Naive thymus-derived CD4-positive, alpha-beta T cell (primary cell): ENCODE measurements at regions not wholly inside any gene's neighbourhood (a gene's known extent, or its start where the extent isn't known, plus 50 kb on each side); places are given as distances from the start of the nearest gene placed in this dataset.

Experiments used
- ATAC-seq: fragments of 150-1000 bp; cut with Tn5 transposase; 2 replicates; pipeline ENCODE4 v1.10.0; 2021; ENCODE audit warnings: mild to moderate bottlenecking, moderate library complexity
- CTCF ChIA-PET: fragments of 350-600 bp; sonication (Branson Sonifier 250); formaldehyde crosslinking; loops from one replicate; lab custom pipeline; 2021; ENCODE audit warnings: antibody characterized with exemption; lab: Charles Lee
- POLR2A ChIA-PET: fragments of 350-600 bp; sonication (Branson Sonifier 250); formaldehyde crosslinking; loops from one replicate; lab custom pipeline; 2021; ENCODE audit warnings: antibody characterized with exemption, inconsistent platforms; lab: Charles Lee
- DNase-seq, 9 donors: peaks; one replicate each; pipeline versions ENCODE4 v3.0.0 to v3.0.0-alpha.2; 2020 to 2022; ENCODE audit warnings: mixed read lengths in 1 of 9
- H3K27ac ChIP-seq: one replicate; pipeline ENCODE4 v1.7.0; 2013; ENCODE audit warnings: mild to moderate bottlenecking, low read depth, low read length, moderate library complexity
- H3K27me3 ChIP-seq, 2 donors: one replicate each; pipeline ENCODE4 v1.7.0; 2013; ENCODE audit warnings: low read length in 2 of 2, mild to moderate bottlenecking in 2 of 2, moderate library complexity in 2 of 2; ENCODE audit not compliant: control insufficient read depth in 2 of 2, insufficient read depth in 2 of 2
- H3K36me3 ChIP-seq, 3 experiments: 1 replicate in 2 of 3; 2 replicates in 1 of 3; pipeline ENCODE4 v1.7.0; 2013; ENCODE audit warnings: low read length in 3 of 3, mild to moderate bottlenecking in 3 of 3, moderate library complexity in 1 of 3; ENCODE audit not compliant: insufficient read depth in 3 of 3, control insufficient read depth in 2 of 3
- H3K4me1 ChIP-seq, 2 donors: one replicate each; pipeline ENCODE4 v1.7.0; 2013; ENCODE audit warnings: low read length in 2 of 2, mild to moderate bottlenecking in 2 of 2, moderate library complexity in 1 of 2; ENCODE audit not compliant: control insufficient read depth in 2 of 2, insufficient read depth in 2 of 2
- H3K4me3 ChIP-seq: 2 replicates; pipeline ENCODE4 v1.7.0; 2013; ENCODE audit warnings: mild to moderate bottlenecking, low read length
- H3K9me3 ChIP-seq, 3 experiments: 1 replicate in 2 of 3; 2 replicates in 1 of 3; pipeline ENCODE4 v1.7.0; 2013; ENCODE audit warnings: low read length in 3 of 3; ENCODE audit not compliant: control insufficient read depth in 2 of 3
- H3K27ac Mint-ChIP-seq, 9 donors: one replicate each; pipeline ENCODE4 v1.8.0; 2020 to 2022; ENCODE audit warnings: mixed read lengths in 9 of 9, mild to moderate bottlenecking in 8 of 9, moderate library complexity in 5 of 9, inconsistent platforms in 2 of 9
- H3K27me3 Mint-ChIP-seq, 5 donors: one replicate each; pipeline ENCODE4 v1.8.0; 2021 to 2022; ENCODE audit warnings: mixed read lengths in 5 of 5, mild to moderate bottlenecking in 1 of 5
- H3K36me3 Mint-ChIP-seq, 5 donors: one replicate each; pipeline ENCODE4 v1.8.0; 2020 to 2022; ENCODE audit warnings: mixed read lengths in 5 of 5, mild to moderate bottlenecking in 3 of 5, inconsistent platforms in 1 of 5
- H3K4me1 Mint-ChIP-seq, 7 donors: one replicate each; pipeline ENCODE4 v1.8.0; 2020 to 2022; ENCODE audit warnings: mixed read lengths in 7 of 7, mild to moderate bottlenecking in 3 of 7, inconsistent platforms in 1 of 7
- H3K4me3 Mint-ChIP-seq, 10 donors: one replicate each; pipeline ENCODE4 v1.8.0; 2020 to 2022; ENCODE audit warnings: mild to moderate bottlenecking in 10 of 10, mixed read lengths in 10 of 10, moderate library complexity in 6 of 10, inconsistent platforms in 2 of 10
- H3K9me3 Mint-ChIP-seq, 11 donors: one replicate each; pipeline ENCODE4 v1.8.0; 2020 to 2022; ENCODE audit warnings: mixed read lengths in 11 of 11, mild to moderate bottlenecking in 4 of 11, inconsistent platforms in 1 of 11, moderate library complexity in 1 of 11
- intact Hi-C, 2 donors: fragments of 100-400 bp; cut with micrococcal nuclease; formaldehyde crosslinking; loops; one replicate each; pipeline ENCODE4 v1.15.1; 2023

DNA sequence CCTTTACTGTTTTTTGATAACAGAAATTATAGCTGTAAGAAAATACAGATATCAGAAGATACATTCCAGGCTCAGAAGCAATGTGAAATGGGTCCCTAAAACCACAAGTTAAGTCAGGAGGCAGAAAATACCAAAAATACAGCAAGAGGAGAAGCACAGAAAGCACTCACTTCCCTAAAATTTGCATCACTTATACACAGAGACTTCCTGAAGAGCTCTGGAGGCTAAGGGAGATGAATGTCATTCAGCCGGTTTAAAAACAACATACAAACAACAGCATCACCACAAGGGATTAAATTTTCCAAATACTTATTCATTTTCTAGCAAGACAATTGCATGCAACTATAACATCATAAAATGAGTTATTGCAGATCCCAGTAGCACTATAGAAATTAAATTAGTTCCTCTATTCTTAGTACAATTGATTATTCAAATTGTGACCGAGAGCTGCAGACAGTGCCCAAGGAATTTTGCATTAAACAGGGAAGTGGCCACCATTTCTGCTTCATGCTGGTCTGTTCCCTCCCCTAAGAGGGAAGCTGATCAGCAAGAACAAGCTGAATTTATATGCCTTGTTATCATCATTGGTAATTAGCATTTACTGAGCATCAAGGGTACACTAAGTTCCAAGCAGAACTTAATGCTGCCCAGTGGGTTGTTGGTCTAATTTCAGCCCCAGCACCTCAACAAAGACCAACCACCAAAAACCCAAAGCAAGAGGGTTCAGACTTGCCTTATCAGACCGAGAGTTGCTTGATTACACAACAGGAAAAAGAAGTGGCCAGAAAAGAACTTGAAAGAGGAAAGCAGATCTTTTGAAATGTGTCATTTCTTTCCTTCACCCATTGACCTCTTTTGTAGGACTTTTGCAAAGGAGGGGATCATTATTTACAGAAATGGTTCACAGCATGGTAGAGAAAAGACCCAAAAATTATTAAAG, 140.7 kb downstream of the KCTD12 start:
- Histone ChIP-seq H3K9me3 (no peaks in the 10 kb centered on the region), H3K27me3 (no peaks in the 10 kb centered on the region), H3K4me3 (no peak overlapping the region), H3K36me3 (no peaks in the 10 kb centered on the region), H3K27ac (no peak overlapping the region), H3K4me1 (no peaks in the 10 kb centered on the region)
- no peak overlapping the region for H3K27ac Mint-ChIP-seq
- intact Hi-C loops = no loop called here
- peaks cover 0 to 18% (median 4%) of the 10 kb centered on the region in 11 donors for H3K9me3 Mint-ChIP-seq
- H3K4me1 Mint-ChIP-seq = peaks cover 0 to 1% (median 0%) of the 10 kb centered on the region in 7 donors
- ChIA-PET POLR2A (no interaction called here), CTCF (interaction anchor here (0.7 kb wide), 1 partner anchor 226 kb away, joined by 6 read pairs; no protein-coding TSS in a partner anchor)
- no peak overlapping the region for H3K4me3 Mint-ChIP-seq
- H3K27me3 Mint-ChIP-seq = peaks cover 0 to 21% (median 12%) of the 10 kb centered on the region in 5 donors
- peaks cover 0 to 9% (median 0%) of the 10 kb centered on the region in 5 donors for H3K36me3 Mint-ChIP-seq
- DNase-seq = no peak
- peak; percentile 63 for ATAC-seq

- Mint-ChIP-seq H3K4me3 (no peak overlapping the region), H3K4me1 (peaks cover 0 to 4% (median 0%) of the 10 kb centered on the region in 7 donors), H3K27me3 (peaks cover 0 to 21% (median 13%) of the 10 kb centered on the region in 5 donors), H3K27ac (no peak overlapping the region), H3K9me3 (peaks cover 0 to 18% (median 4%) of the 10 kb centered on the region in 11 donors), H3K36me3 (peaks cover 0 to 9% (median 0%) of the 10 kb centered on the region in 5 donors)
- DNase-seq (no peak), ATAC-seq (no peak)
- Histone ChIP-seq H3K4me3 (no peak overlapping the region), H3K9me3 (no peaks in the 10 kb centered on the region), H3K4me1 (no peaks in the 10 kb centered on the region), H3K27ac (no peak overlapping the region), H3K36me3 (no peaks in the 10 kb centered on the region), H3K27me3 (no peaks in the 10 kb centered on the region)
- intact Hi-C loops = no loop called here
- ChIA-PET POLR2A (no interaction called here), CTCF (no interaction called here)
These were observed 144.6 kb downstream of the KCTD12 start for GRCh38 chr13:76741624-76742023.

DNA sequence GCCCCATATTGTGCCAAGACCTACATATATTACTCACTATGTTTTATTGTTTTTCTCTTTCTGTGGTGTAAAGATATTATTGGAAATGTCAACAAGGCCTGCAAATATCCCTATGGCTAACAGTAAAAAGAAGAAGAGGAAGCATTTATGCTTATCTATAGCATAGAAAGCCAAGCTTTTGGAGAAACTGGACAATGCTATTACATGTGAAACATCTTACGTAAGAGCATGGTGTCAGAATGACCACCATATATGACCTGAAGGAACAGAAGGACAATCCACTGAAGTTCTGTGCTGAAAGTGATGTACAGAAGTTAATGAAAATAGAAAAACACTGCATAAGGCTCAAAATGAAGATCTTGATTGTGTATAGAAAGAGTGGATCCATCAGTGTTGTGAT, 145.2 kb downstream of the KCTD12 start:
- Mint-ChIP-seq H3K27ac (no peak overlapping the region), H3K9me3 (peaks cover 0 to 18% (median 4%) of the 10 kb centered on the region in 11 donors), H3K27me3 (peaks cover 0 to 21% (median 13%) of the 10 kb centered on the region in 5 donors), H3K36me3 (peaks cover 0 to 9% (median 0%) of the 10 kb centered on the region in 5 donors), H3K4me3 (no peak overlapping the region), H3K4me1 (peaks cover 0 to 4% (median 0%) of the 10 kb centered on the region in 7 donors)
- Histone ChIP-seq H3K27ac (no peak overlapping the region), H3K4me3 (no peak overlapping the region), H3K4me1 (no peaks in the 10 kb centered on the region), H3K27me3 (no peaks in the 10 kb centered on the region), H3K36me3 (no peaks in the 10 kb centered on the region), H3K9me3 (no peaks in the 10 kb centered on the region)
- ATAC-seq (no peak), DNase-seq (no peak)
- intact Hi-C loops = no loop called here
- ChIA-PET CTCF (no interaction called here), POLR2A (no interaction called here)

- CTCF ChIA-PET = no interaction called here
- Histone ChIP-seq H3K36me3 (no peaks in the 10 kb centered on the region), H3K27ac (no peak overlapping the region), H3K4me1 (no peaks in the 10 kb centered on the region), H3K27me3 (no peaks in the 10 kb centered on the region), H3K4me3 (no peak overlapping the region), H3K9me3 (no peaks in the 10 kb centered on the region)
- Mint-ChIP-seq H3K9me3 (peaks cover 0 to 16% (median 4%) of the 10 kb centered on the region in 11 donors), H3K27ac (no peak overlapping the region), H3K27me3 (peaks cover 0 to 19% (median 8%) of the 10 kb centered on the region in 5 donors), H3K36me3 (peaks cover 0 to 6% (median 0%) of the 10 kb centered on the region in 5 donors), H3K4me1 (peaks cover 0 to 6% (median 0%) of the 10 kb centered on the region in 7 donors), H3K4me3 (no peak overlapping the region)
- DNase-seq (no peak), ATAC-seq (no peak)
- intact Hi-C loops = no loop called here
- POLR2A ChIA-PET = no interaction called here
These were observed 147.6 kb downstream of the KCTD12 start for GRCh38 chr13:76738616-76739015.

- ChIA-PET CTCF (no interaction called here), POLR2A (no interaction called here)
- Histone ChIP-seq H3K4me3 (no peak overlapping the region), H3K36me3 (no peaks in the 10 kb centered on the region), H3K4me1 (no peaks in the 10 kb centered on the region), H3K27me3 (no peaks in the 10 kb centered on the region), H3K27ac (no peak overlapping the region), H3K9me3 (no peaks in the 10 kb centered on the region)
- Mint-ChIP-seq H3K27me3 (peaks cover 0 to 16% (median 8%) of the 10 kb centered on the region in 5 donors), H3K4me1 (peaks cover 0 to 6% (median 0%) of the 10 kb centered on the region in 7 donors), H3K36me3 (peaks cover 0 to 6% (median 0%) of the 10 kb centered on the region in 5 donors), H3K9me3 (peaks cover 0 to 14% (median 4%) of the 10 kb centered on the region in 11 donors), H3K27ac (no peak overlapping the region), H3K4me3 (no peak overlapping the region)
- intact Hi-C loops = no loop called here
- ATAC-seq = no peak
- DNase-seq = no peak
These were observed 148.7 kb downstream of the KCTD12 start for GRCh38 chr13:76737526-76737925.

- no peaks in the 10 kb centered on the region for H3K36me3 ChIP-seq
- DNase-seq (no peak), ATAC-seq (no peak)
- no peaks in the 10 kb centered on the region for H3K4me1 ChIP-seq
- Mint-ChIP-seq H3K27ac (no peak overlapping the region), H3K9me3 (no peaks in the 10 kb centered on the region), H3K36me3 (no peaks in the 10 kb centered on the region), H3K4me3 (no peak overlapping the region), H3K27me3 (peaks cover 0 to 8% (median 2%) of the 10 kb centered on the region in 5 donors), H3K4me1 (peaks cover 0 to 6% (median 0%) of the 10 kb centered on the region in 7 donors)
- no peaks in the 10 kb centered on the region for H3K9me3 ChIP-seq
- intact Hi-C loops = no loop called here
- no peak overlapping the region for H3K4me3 ChIP-seq
- ChIA-PET POLR2A (no interaction called here), CTCF (interaction anchor here (0.7 kb wide), 1 partner anchor 238 kb away, joined by 3 read pairs; no protein-coding TSS in a partner anchor)
- H3K27me3 ChIP-seq = no peaks in the 10 kb centered on the region
- no peak overlapping the region for H3K27ac ChIP-seq
These were observed 150.6 kb downstream of the KCTD12 start for GRCh38 chr13:76735641-76736040.
